GM12878 (cell line): ENCODE measurements at regions not wholly inside any gene's neighbourhood (a gene's known extent, or its start where the extent isn't known, plus 50 kb on each side); places are given as distances from the start of the nearest gene placed in this dataset.

ENCODE experiments used
- ATAC-seq: fragments of 200-7000 bp; cut with Tn5 transposase; 3 replicates; pipeline ENCODE4 v1.9.1; 2020; ENCODE audit warnings: mild to moderate bottlenecking, moderate library complexity
- BruUV-seq: library from RNA; stranded (reverse); fragments of 400-500 nt; replicated peaks from 2 replicates; lab custom pipeline; 2021; lab: Mats Ljungman, UMichigan
- CTCF ChIA-PET: fragments of 300-600 bp; sonication (Branson Sonifier 250); formaldehyde crosslinking; extraction: SDS; loops from one replicate; lab custom pipeline; 2021; ENCODE audit warnings: inconsistent platforms; lab: Yijun Ruan, JAX
- POLR2A ChIA-PET: fragments of 350-600 bp; formaldehyde crosslinking; extraction: SDS; loops from one replicate; lab custom pipeline; 2021; ENCODE audit warnings: inconsistent platforms; lab: Charles Lee
- RAD21 ChIA-PET: fragments of 300-600 bp; sonication (Branson Sonifier 250); formaldehyde crosslinking; loops from one replicate; lab custom pipeline; 2023; ENCODE audit warnings: antibody characterized with exemption; ENCODE audit not compliant: unreplicated experiment; lab: Charles Lee
- SMC1A ChIA-PET: fragments of 300-600 bp; sonication (Branson Sonifier 250); formaldehyde crosslinking; loops from one replicate; lab custom pipeline; 2023; ENCODE audit not compliant: unreplicated experiment, uncharacterized antibody; lab: Charles Lee
- DNase-seq: peaks from one replicate; pipeline ENCODE4 v3.0.0-alpha.2; 2011; ENCODE audit warnings: low read depth, low spot score
- FAIRE-seq: peaks from 3 replicates; lab custom pipeline; 2011; peaks lifted over from hg19 to GRCh38; lab: Jason Lieb, UNC
- H2AFZ ChIP-seq: 2 replicates; pipeline ENCODE4 v1.6.0; 2011; ENCODE audit warnings: low read depth, low read length, control low read depth; ENCODE audit not compliant: control insufficient read depth
- H3K27ac ChIP-seq: 2 replicates; pipeline ENCODE4 v1.5.1; 2011; ENCODE audit warnings: control low read depth; ENCODE audit not compliant: control insufficient read depth, insufficient read depth
- H3K27me3 ChIP-seq, 2 experiments: replicated peaks in 1 of 2; 2 replicates each; pipeline versions ENCODE4 v1.6.0 to v1.6.1; 2011; ENCODE audit warnings: low read length in 1 of 2; ENCODE audit not compliant: control insufficient read depth in 2 of 2, insufficient read depth in 2 of 2
- H3K36me3 ChIP-seq, 2 experiments: 2 replicates each; pipeline ENCODE4 v1.5.1; 2011; ENCODE audit warnings: low read length in 1 of 2; ENCODE audit not compliant: control insufficient read depth in 2 of 2, insufficient read depth in 2 of 2
- H3K4me1 ChIP-seq: 2 replicates; pipeline ENCODE4 v1.6.1; 2011; ENCODE audit warnings: mild to moderate bottlenecking, low read length, moderate library complexity, mixed read lengths; ENCODE audit not compliant: control insufficient read depth, insufficient read depth
- H3K4me2 ChIP-seq: 2 replicates; pipeline ENCODE4 v1.6.0; 2011; ENCODE audit warnings: control low read depth; ENCODE audit not compliant: control insufficient read depth, insufficient read depth
- H3K4me3 ChIP-seq: fragments of 200-600 bp; sonication (generic); 2 replicates; pipeline ENCODE4 v1.5.1; 2016
- H3K79me2 ChIP-seq: 2 replicates; pipeline ENCODE4 v1.6.0; 2011; ENCODE audit warnings: low read length; ENCODE audit not compliant: control insufficient read depth, insufficient read depth
- H3K9ac ChIP-seq: 2 replicates; pipeline ENCODE4 v1.8.0; 2011; ENCODE audit warnings: low read length, control low read depth, mixed read lengths; ENCODE audit not compliant: control insufficient read depth, insufficient read depth
- H3K9me3 ChIP-seq: replicated peaks from 3 replicates; pipeline ENCODE4 v1.5.1; 2011; ENCODE audit warnings: mild to moderate bottlenecking, low read length; ENCODE audit not compliant: control insufficient read depth, insufficient read depth
- H4K20me1 ChIP-seq: 2 replicates; pipeline ENCODE4 v1.6.0; 2011; ENCODE audit not compliant: control insufficient read depth, insufficient read depth
- ETV6 ChIP-seq, 2 experiments: fragments of 450-650 bp in 1 of 2; IDR thresholded peaks in 1 of 2; conservative IDR thresholded peaks in 1 of 2; 2 replicates each; pipeline ENCODE4 v1.6.1; 2014; ENCODE audit warnings: antibody characterized with exemption in 1 of 2, borderline replicate concordance in 1 of 2, low read depth in 1 of 2, mild to moderate bottlenecking in 1 of 2, moderate library complexity in 1 of 2
- JUND ChIP-seq: IDR thresholded peaks from 2 replicates; pipeline ENCODE4 v1.6.1; 2012; ENCODE audit warnings: low read depth, mild to moderate bottlenecking, low read length, improper control_type of control experiment, moderate library complexity
- MLLT1 ChIP-seq: fragments of 450-650 bp; IDR thresholded peaks from 2 replicates; pipeline ENCODE4 v1.6.1; 2016; ENCODE audit warnings: mild to moderate bottlenecking
- MYB ChIP-seq: fragments of 150-350 bp; IDR thresholded peaks from 2 replicates; pipeline ENCODE4 v1.6.1; 2014; ENCODE audit warnings: mild to moderate bottlenecking, low read depth, low read length, borderline replicate concordance
- POU2F2 ChIP-seq: IDR thresholded peaks from 3 replicates; pipeline ENCODE4 v1.6.1; 2011; ENCODE audit warnings: low read depth, mild to moderate bottlenecking, low read length, borderline replicate concordance
- RCOR1 ChIP-seq: conservative IDR thresholded peaks from 2 replicates; pipeline ENCODE4 v1.6.1; 2012; ENCODE audit warnings: low read depth, low read length, improper control_type of control experiment
- TCF7 ChIP-seq: IDR thresholded peaks from 2 replicates; pipeline ENCODE4 v1.6.1; 2014; ENCODE audit warnings: antibody characterized with exemption, borderline replicate concordance
- YY1 ChIP-seq: IDR thresholded peaks from 2 replicates; pipeline ENCODE4 v1.6.1; 2011; ENCODE audit warnings: low read depth, mild to moderate bottlenecking, low read length
- ZBTB40 ChIP-seq: fragments of 450-650 bp; IDR thresholded peaks from 2 replicates; pipeline ENCODE4 v1.6.1; 2016; ENCODE audit warnings: mild to moderate bottlenecking, moderate library complexity, borderline replicate concordance
- ZNF24 ChIP-seq: fragments of 450-650 bp; IDR thresholded peaks from 2 replicates; pipeline ENCODE4 v1.6.1; 2017; ENCODE audit warnings: antibody characterized with exemption, mild to moderate bottlenecking
- WGBS: methylation state at CpG from one replicate; pipeline ENCODE4 v1.1.6; 2016; ENCODE audit warnings: low lambda C conversion rate; ENCODE audit not compliant: insufficient replicate concordance, insufficient coverage; ENCODE audit errors: missing lambda C conversion rate; 5-methylcytosine and 5-hydroxymethylcytosine counted together
- in situ Hi-C: fragments of 300-500 bp; cut with MboI; formaldehyde crosslinking; loops from 9 replicates; pipeline ENCODE4 v1.14.3; 2018; ENCODE audit warnings: mixed read lengths
- intact Hi-C: fragments of 100-400 bp; cut with micrococcal nuclease; formaldehyde crosslinking; loops from one replicate; pipeline ENCODE4 v1.14.2; 2022; ENCODE audit not compliant: unreplicated experiment

- no TSS peak for BruUV-seq
Observed at GRCh38 chr13:47298506-47298905, 401.7 kb upstream of the HTR2A start.

GRCh38 chr13:47294691-47295090 lies 397.8 kb upstream of the HTR2A start:
- WGBS: 12% methylated on average over 3 of the region's 3 CpGs
- Histone ChIP-seq H4K20me1 (no peaks in the 10 kb centered on the region), H3K9ac (no peak overlapping the region), H3K36me3 (no peaks in the 10 kb centered on the region), H3K4me2 (no peak overlapping the region), H3K27me3 (no peaks in the 10 kb centered on the region), H3K79me2 (no peaks in the 10 kb centered on the region), H2AFZ (no peak overlapping the region), H3K4me3 (no peak overlapping the region), H3K4me1 (no peaks in the 10 kb centered on the region), H3K9me3 (no peaks in the 10 kb centered on the region), H3K27ac (no peak overlapping the region)
- SMC1A ChIA-PET: no interaction called here
- intact Hi-C loops: no loop called here
- in situ Hi-C loops: no loop called here
- FAIRE-seq: no peak
- no peak for ATAC-seq
- RAD21 ChIA-PET: no interaction called here
- BruUV-seq: no TSS peak
- no peak for DNase-seq
- CTCF ChIA-PET: no interaction called here
- POLR2A ChIA-PET: no interaction called here
- TF ChIP-seq ZNF24 (no peak), JUND (no peak), MLLT1 (no peak), MYB (no peak), ZBTB40 (no peak), POU2F2 (no peak), TCF7 (no peak)

More at GRCh38 chr13:47298506-47298905, 401.7 kb upstream of the HTR2A start:
- H4K20me1 ChIP-seq: no peaks in the 10 kb centered on the region
- no peak for TF ChIP-seq ETV6 (conservative IDR thresholded peaks at IDR 0.05 in 1 of 2, IDR thresholded peaks at IDR 0.05 in 1 of 2; ENCODE audit: borderline replicate concordance in 1 of 2, low read depth in 1 of 2)
- TF ChIP-seq YY1: no peak
- TF ChIP-seq RCOR1: no peak
- TF ChIP-seq, all 136 proteins: peak for 0
- Histone ChIP-seq H3K4me3 (no peak overlapping the region), H3K27me3 (no peaks in the 10 kb centered on the region), H3K27ac (no peak overlapping the region), H3K4me2 (no peak overlapping the region), H2AFZ (no peak overlapping the region), H3K4me1 (no peaks in the 10 kb centered on the region), H3K9me3 (no peaks in the 10 kb centered on the region), H3K79me2 (no peaks in the 10 kb centered on the region), H3K9ac (no peak overlapping the region), H3K36me3 (no peaks in the 10 kb centered on the region)
- DNase-seq (no peak), ATAC-seq (no peak), FAIRE-seq (no peak)
- POLR2A ChIA-PET: no interaction called here
- 10% methylated on average over 2 of the region's 2 CpGs for WGBS
- SMC1A ChIA-PET: no interaction called here
- in situ Hi-C loops: no loop called here
- RAD21 ChIA-PET: no interaction called here
- CTCF ChIA-PET: no interaction called here
- intact Hi-C loops: no loop called here
